HG03521 (cell line): ENCODE measurements at regions not wholly inside any gene's neighbourhood (a gene's known extent, or its start where the extent isn't known, plus 50 kb on each side); places are given as distances from the start of the nearest gene placed in this dataset.

ENCODE experiments used
- ATAC-seq: cut with Tn5 transposase; IDR thresholded peaks from one replicate; pipeline ENCODE4 v1.9.1; 2021; ENCODE audit warnings: mild to moderate bottlenecking, moderate library complexity; ENCODE audit not compliant: unreplicated experiment

- no peak for ATAC-seq
Observed at GRCh38 chr2:146666340-146666739, 1178.5 kb upstream of the ACVR2A start.

DNA sequence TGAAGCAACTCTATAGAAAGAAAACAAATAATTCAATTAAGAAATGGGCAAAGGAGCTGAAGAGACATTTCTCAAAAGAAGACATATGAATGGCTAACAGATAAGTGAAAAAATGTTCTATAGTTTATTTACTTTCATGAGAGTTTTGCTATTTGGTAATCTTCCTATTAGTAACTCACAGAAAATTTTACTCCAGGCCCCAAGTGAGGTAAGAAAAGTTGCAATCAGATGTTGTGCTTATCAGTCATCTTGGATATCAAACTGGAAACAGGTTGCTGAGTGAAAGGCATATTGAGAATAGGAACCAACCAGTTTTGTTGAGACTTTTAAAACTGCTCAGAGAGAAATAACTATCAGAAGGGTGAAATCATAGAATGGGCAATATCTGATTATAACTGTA lies 1179.0 kb upstream of the ACVR2A start:
- ATAC-seq = no peak

- no peak for ATAC-seq
Observed at GRCh38 chr2:146661473-146662096, 1183.2 kb upstream of the ACVR2A start.

DNA sequence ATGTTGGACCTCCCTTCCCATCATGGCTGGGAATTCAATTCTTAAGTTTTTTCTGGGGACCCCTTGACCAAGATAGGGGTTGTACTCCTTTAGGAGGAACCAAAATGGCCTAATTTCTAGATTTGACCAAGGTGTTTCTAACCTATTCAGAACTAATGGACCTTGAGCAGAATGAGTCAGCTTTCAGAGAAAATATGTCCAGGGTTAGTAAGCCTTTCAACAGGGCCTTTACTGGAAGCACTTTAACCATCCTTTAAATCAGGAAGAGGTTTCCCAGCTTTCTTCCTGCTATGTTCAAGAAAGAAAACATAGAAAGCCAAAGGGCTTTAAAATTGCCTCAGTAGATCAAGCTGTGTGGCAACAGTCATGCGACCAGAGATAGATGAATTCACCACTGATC lies 1184.9 kb upstream of the ACVR2A start:
- no peak for ATAC-seq

DNA sequence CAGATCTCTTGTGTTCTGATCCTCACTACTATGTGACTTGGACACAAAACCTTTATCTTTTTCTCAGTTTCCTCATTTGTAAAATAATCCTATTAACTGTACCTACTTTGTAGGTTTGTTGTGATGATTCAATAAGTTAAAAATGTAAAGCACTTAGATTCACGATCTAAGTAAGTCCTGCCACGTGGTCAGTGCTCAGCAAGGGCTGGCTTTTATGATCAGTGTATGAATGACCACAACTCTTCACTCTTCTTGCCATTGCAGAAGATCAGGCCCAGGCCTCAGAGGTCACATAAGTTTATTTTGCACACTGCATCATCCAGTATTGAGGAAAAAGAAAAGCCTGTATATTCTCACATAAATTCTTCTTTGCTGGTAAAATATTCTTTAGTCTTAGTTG lies 1192.5 kb upstream of the ACVR2A start:
- ATAC-seq = no peak

DNA sequence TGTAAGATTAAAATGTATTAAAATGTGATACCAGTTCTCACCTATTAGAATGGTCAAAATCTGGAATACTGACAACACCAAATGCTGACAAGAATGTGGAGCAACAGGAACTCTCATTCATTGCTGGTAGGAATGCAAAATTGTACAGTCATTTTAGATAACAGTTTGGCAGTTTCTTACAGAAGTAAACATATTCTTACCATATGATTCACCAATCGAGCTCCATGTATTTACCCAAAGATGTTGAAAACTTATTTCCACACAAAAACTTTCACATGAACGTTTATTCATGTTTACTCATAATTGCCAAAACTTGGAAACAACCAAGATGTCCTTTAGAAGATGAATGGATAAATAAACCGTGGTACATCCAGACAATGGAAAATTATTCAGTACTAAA lies 1193.5 kb upstream of the ACVR2A start:
- no peak for ATAC-seq

GRCh38 chr2:146642066-146642465 lies 1202.8 kb upstream of the ACVR2A start:
- no peak for ATAC-seq

DNA sequence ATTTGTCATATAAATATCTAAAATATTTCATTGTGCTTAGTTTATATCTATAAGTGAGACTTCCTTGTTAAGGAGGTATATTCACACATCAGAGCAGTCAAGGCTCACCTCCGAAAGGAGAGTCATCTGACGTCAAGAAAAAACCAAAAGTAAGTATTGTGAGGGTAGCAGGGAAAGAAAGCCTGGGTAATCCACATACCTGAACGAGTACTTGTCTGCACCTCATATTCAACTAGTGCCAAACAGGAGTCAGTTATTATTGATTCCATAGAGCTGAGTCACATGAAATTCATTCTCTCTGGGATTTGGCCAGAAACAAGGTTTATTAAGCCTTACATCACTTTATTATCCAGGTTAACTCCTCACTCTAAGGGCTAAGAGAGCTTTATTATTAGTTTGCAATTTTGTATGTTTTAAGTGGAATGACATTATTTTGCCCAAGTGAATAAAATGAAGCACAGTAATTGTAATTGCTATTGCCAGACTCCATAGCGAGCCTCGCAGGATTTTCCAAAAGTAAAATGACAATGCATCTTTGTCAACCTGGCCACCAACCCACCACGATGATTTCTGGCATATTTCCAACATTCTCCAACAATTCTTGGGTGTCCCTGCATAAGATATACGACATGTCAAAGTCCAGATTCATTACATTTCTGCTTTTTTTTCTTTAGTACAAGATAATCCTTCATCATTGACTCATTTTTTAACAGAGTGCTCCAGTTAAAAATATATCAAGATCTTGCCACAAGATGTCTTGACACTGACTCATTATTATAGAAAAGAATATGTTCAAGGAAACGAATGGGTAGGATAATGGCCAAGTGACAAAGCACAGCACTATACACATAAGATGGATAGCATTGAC lies 1210.4 kb upstream of the ACVR2A start:
- ATAC-seq = no peak

DNA sequence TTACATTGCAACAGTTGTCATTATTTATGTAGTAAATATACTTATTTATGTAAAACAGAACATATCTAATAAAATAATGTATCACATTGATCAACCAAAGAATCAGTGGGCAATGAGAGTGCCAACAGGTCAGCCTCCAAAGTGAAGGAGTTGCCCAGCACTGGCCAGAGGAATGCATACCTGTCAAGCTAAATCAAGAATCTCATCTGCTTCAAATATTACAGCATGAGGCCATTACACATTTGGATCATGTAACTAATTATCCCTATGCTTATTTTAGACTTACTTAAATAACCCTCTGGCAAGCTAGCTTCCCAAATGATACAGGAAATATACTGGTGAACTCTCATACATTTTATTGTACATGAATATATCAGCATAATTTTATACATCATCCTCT lies 1211.7 kb upstream of the ACVR2A start:
- ATAC-seq = no peak

- no peak for ATAC-seq
Observed at GRCh38 chr2:146632707-146633106, 1212.1 kb upstream of the ACVR2A start.

DNA sequence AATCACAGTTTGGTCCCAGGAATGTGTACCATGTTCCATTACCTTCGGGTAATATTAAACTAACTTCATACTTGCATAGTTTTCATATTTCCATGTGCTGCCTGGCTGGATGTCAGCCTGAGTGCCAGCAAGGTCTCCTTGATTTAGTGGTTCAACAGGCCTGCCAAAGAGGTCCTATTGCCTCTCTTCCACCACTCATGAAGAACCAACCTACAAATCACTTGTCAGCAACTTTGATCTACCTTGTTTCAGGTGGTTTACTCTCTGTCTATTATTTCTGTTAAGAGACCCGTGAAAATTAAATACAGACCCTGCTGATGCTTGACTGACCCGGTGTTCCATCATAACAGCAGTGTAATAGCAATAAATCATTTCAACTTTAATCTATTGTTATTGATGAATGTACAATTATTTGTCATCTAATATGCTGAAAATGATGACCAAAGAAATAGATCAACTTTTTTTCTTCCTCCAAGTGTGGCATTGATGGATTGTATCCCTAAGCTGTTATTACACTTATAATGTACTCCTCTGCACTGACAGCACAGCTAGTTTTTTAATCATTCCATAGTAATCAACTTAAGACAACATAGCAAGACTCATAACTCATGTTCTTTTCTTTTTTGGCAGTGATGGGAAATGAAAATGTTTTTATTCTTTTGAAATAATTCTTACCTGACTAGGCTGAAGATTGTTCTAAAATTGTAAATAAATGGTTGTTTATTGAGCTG lies 1220.2 kb upstream of the ACVR2A start:
- no peak for ATAC-seq

DNA sequence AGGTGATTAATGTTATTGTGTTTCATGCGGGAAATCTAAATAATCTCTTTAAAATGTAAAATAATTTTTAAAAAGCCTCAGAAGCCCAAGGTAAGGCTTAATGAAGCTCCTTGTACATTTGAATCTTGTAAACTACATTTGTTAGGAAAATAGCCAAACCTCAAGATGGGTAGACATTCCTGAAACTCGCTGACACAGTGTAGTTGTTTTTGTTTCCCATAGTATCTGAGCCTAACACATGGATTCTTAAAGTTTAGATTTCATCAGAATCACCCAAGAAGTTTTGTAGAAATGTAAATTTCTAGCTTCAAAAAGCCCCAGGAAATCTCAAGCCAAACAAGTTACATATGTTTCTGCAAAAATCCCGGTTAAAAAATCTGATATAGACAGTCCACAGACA lies 1221.1 kb upstream of the ACVR2A start:
- no peak for ATAC-seq

- ATAC-seq = no peak
Observed at GRCh38 chr2:146621656-146622055, 1223.2 kb upstream of the ACVR2A start.

DNA sequence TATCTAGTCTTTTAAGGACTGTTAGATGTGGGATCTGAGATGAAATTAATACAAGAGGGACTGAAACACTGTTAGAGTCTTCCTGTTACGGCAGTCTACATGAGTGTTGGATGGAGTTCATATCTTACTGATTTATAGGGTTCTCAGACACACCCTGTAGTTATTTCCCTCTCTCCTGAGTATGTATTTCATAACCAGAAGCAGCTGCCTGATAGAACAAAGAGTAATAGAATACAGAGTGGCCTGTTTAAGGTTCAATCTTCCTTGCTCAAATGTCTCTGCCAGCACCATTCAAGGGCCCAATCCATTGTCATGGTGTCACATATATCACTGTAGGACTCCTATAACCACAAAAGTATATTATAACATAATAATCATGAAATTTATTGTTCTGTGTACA lies 1229.1 kb upstream of the ACVR2A start:
- ATAC-seq = no peak

DNA sequence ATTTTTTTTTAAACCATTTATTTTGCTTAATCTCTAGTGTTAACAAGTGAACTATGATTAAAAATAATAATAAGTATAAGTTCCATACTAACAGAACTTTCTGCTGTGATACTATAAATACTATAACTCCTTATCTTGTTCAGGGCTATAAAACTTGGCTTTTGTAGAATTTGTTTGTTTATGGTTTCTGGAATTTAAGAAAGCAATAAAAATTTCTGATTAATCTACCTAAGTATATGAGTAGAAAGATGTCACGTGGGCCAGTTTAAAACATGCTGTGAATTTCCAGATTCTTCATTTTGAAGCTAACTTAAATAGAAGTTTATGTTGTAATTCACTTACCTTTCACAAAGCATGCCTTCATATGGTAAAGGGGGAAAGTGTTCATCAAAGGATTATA lies 1236.3 kb upstream of the ACVR2A start:
- no peak for ATAC-seq

GRCh38 chr2:146604521-146604920 lies 1240.3 kb upstream of the ACVR2A start:
- no peak for ATAC-seq

DNA sequence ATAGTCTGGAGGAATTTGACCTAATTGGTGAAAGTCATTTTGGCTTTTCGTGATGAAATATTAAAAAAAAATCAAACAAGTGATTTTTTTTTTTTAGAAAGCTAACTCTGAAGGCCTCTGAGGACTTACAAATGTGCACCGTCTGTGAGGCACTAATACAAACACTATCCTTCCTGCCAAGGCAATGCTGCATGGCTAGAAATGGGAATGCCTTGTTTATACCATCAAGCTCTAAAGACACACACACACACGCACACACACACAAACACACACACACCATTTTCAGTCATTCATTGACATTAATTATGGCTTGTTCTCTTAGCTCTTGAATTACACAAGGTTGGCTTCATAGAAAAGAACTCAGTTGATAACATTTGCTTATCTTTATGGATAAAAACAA lies 1242.0 kb upstream of the ACVR2A start:
- ATAC-seq = no peak

DNA sequence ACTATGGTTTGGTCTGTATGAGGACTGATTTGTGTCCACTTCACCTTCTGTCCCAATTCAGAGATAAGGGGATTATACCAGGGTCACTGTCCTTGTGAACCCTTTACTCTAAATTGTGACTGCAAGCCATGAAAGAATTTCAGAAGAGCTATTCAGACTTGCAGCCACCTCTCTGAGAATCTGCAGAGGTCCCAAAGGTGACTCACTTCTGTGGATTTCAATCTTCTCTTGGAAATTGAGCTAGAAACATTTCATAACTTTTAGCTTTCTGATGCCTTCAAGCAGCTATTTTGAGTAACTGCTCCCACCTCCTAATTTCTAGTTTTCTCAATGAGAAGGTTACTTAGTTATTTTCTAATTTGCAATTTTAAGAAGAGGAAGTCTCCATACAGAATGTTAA lies 1242.4 kb upstream of the ACVR2A start:
- ATAC-seq = no peak

GRCh38 chr2:146598791-146599190 lies 1246.0 kb upstream of the ACVR2A start:
- ATAC-seq = no peak

- ATAC-seq = no peak
Observed at GRCh38 chr2:146597291-146597690, 1247.5 kb upstream of the ACVR2A start.

DNA sequence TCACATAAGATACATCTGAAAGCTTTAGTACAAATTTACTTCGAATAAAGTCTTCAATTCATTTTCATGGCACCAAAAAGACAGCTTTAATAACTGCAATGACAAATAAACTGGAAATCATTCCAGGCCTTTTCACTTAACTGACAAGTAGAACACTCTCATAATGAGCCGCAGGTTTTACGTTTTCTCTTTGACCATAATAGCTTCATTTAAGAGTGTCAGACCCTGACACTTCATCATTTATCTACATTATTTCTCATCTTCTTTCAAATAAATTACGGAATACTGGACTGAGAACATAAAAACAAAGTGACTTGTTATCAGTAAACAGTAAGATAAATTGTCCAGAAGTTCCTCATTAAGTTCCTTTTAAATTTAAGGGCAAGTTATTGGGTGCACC lies 1252.9 kb upstream of the ACVR2A start:
- ATAC-seq = no peak

GRCh38 chr2:146587291-146587713 lies 1257.5 kb upstream of the ACVR2A start:
- no peak for ATAC-seq
